DND-41 (cell line): ENCODE measurements at regions not wholly inside any gene's neighbourhood (a gene's known extent, or its start where the extent isn't known, plus 50 kb on each side); places are given as distances from the start of the nearest gene placed in this dataset.

Experiments used
- ATAC-seq: fragments of 200-7000 bp; cut with Tn5 transposase; 3 replicates; pipeline ENCODE4 v1.9.1; 2021; ENCODE audit warnings: low read depth; ENCODE audit not compliant: insufficient read depth
- DNase-seq: peaks from one replicate; pipeline ENCODE4 v3.0.0-alpha.2; 2020
- H2AFZ ChIP-seq: 2 replicates; pipeline ENCODE4 v1.6.0; 2012; ENCODE audit warnings: low read depth, low read length
- H3K27ac ChIP-seq: 2 replicates; pipeline ENCODE4 v1.5.1; 2012; ENCODE audit warnings: low read length, inconsistent platforms
- H3K27me3 ChIP-seq: fragments of 200-600 bp; sonication (generic); 2 replicates; pipeline ENCODE4 v1.6.0; 2012; ENCODE audit warnings: low read length, mild to moderate bottlenecking, inconsistent platforms; ENCODE audit not compliant: insufficient read depth, poor library complexity
- H3K36me3 ChIP-seq: 2 replicates; pipeline ENCODE4 v1.5.1; 2012; ENCODE audit warnings: low read length, inconsistent platforms; ENCODE audit not compliant: insufficient read depth
- H3K4me1 ChIP-seq: 2 replicates; pipeline ENCODE4 v1.5.1; 2012; ENCODE audit warnings: mild to moderate bottlenecking, low read length; ENCODE audit not compliant: insufficient read depth
- H3K4me2 ChIP-seq: 2 replicates; pipeline ENCODE4 v1.6.0; 2012; ENCODE audit warnings: mild to moderate bottlenecking, moderate library complexity, low read length, inconsistent platforms; ENCODE audit not compliant: insufficient read depth
- H3K4me3 ChIP-seq, 2 experiments: fragments of 200-600 bp in 1 of 2; shearing (Covaris generic) in 1 of 2; 2 replicates each; pipeline ENCODE4 v1.5.1; 2012 to 2016; ENCODE audit warnings: inconsistent platforms in 2 of 2, low read length in 2 of 2, mild to moderate bottlenecking in 2 of 2, low read depth in 1 of 2, moderate library complexity in 1 of 2
- H3K79me2 ChIP-seq: 2 replicates; pipeline ENCODE4 v1.6.0; 2012; ENCODE audit warnings: low read length, inconsistent platforms; ENCODE audit not compliant: insufficient read depth
- H3K9ac ChIP-seq: 2 replicates; pipeline ENCODE4 v1.6.0; 2012; ENCODE audit warnings: low read depth, mild to moderate bottlenecking, inconsistent platforms, low read length, moderate library complexity
- H3K9me3 ChIP-seq: 2 replicates; pipeline ENCODE4 v1.5.1; 2012; ENCODE audit warnings: low read length, moderate library complexity, mild to moderate bottlenecking, inconsistent platforms; ENCODE audit not compliant: insufficient read depth, severe bottlenecking
- H4K20me1 ChIP-seq: 2 replicates; pipeline ENCODE4 v1.6.0; 2012; ENCODE audit warnings: low read length; ENCODE audit not compliant: insufficient read depth
- CTCF ChIP-seq: IDR thresholded peaks from 2 replicates; pipeline ENCODE4 v1.5.1; 2012; ENCODE audit warnings: borderline replicate concordance, low read length, moderate library complexity, mild to moderate bottlenecking; ENCODE audit not compliant: poor library complexity, severe bottlenecking; ENCODE audit errors: extremely low read depth
- EZH2 ChIP-seq: IDR thresholded peaks from 3 replicates; pipeline ENCODE4 v1.6.1; 2012; ENCODE audit warnings: borderline replicate concordance, low read depth, mild to moderate bottlenecking, moderate library complexity, low read length, inconsistent platforms; ENCODE audit not compliant: severe bottlenecking

GRCh38 chr1:68340951-68341350 lies 108.6 kb upstream of the WLS start:
- no peak for DNase-seq
- no peak for ATAC-seq
- H3K36me3 ChIP-seq: no peaks in the 10 kb centered on the region

GRCh38 chr1:68339505-68339904 lies 107.2 kb upstream of the WLS start:
- Histone ChIP-seq H4K20me1 (no peaks in the 10 kb centered on the region), H3K36me3 (no peaks in the 10 kb centered on the region), H3K9me3 (no peaks in the 10 kb centered on the region), H3K4me3 (no peak overlapping the region), H2AFZ (no peak overlapping the region), H3K27me3 (no peaks in the 10 kb centered on the region), H3K4me2 (no peak overlapping the region), H3K4me1 (no peaks in the 10 kb centered on the region), H3K9ac (no peak overlapping the region), H3K79me2 (no peaks in the 10 kb centered on the region), H3K27ac (no peak overlapping the region)
- TF ChIP-seq EZH2: no peak
- no peak for TF ChIP-seq CTCF
- ATAC-seq: no peak
- DNase-seq: no peak

More at GRCh38 chr1:68340951-68341350, 108.6 kb upstream of the WLS start:
- TF ChIP-seq EZH2 (no peak), CTCF (no peak)
- H3K9me3 ChIP-seq: no peaks in the 10 kb centered on the region
- H3K27me3 ChIP-seq: no peaks in the 10 kb centered on the region
- H3K4me3 ChIP-seq: no peak overlapping the region
- no peak overlapping the region for H3K9ac ChIP-seq
- H3K27ac ChIP-seq: no peak overlapping the region
- H4K20me1 ChIP-seq: no peaks in the 10 kb centered on the region
- no peak overlapping the region for H2AFZ ChIP-seq
- no peaks in the 10 kb centered on the region for H3K4me1 ChIP-seq
- no peaks in the 10 kb centered on the region for H3K79me2 ChIP-seq
- no peak overlapping the region for H3K4me2 ChIP-seq

GRCh38 chr1:68338081-68338480 lies 105.8 kb upstream of the WLS start:
- no peak overlapping the region for H3K27ac ChIP-seq
- no peaks in the 10 kb centered on the region for H3K27me3 ChIP-seq
- H3K4me2 ChIP-seq: no peak overlapping the region
- no peak overlapping the region for H3K9ac ChIP-seq
- H2AFZ ChIP-seq: no peak overlapping the region
- H3K4me1 ChIP-seq: no peaks in the 10 kb centered on the region
- no peaks in the 10 kb centered on the region for H4K20me1 ChIP-seq
- no peak overlapping the region for H3K4me3 ChIP-seq
- TF ChIP-seq EZH2: no peak
- no peak for TF ChIP-seq CTCF
- no peaks in the 10 kb centered on the region for H3K9me3 ChIP-seq
- ATAC-seq (no peak), DNase-seq (no peak)
- no peaks in the 10 kb centered on the region for H3K79me2 ChIP-seq
- H3K36me3 ChIP-seq: no peaks in the 10 kb centered on the region

GRCh38 chr1:68332041-68332440 lies 99.7 kb upstream of the WLS start:
- H3K9ac ChIP-seq: no peak overlapping the region
- H3K27me3 ChIP-seq: peaks cover 6% of the 10 kb centered on the region
- H3K4me3 ChIP-seq: no peak overlapping the region
- TF ChIP-seq EZH2 (no peak), CTCF (no peak)
- H3K79me2 ChIP-seq: no peaks in the 10 kb centered on the region
- DNase-seq (no peak), ATAC-seq (no peak)
- no peak overlapping the region for H2AFZ ChIP-seq
- no peak overlapping the region for H3K4me2 ChIP-seq
- no peaks in the 10 kb centered on the region for H4K20me1 ChIP-seq
- H3K27ac ChIP-seq: no peak overlapping the region
- H3K36me3 ChIP-seq: no peaks in the 10 kb centered on the region
- H3K4me1 ChIP-seq: no peaks in the 10 kb centered on the region
- no peaks in the 10 kb centered on the region for H3K9me3 ChIP-seq
